GM19397 (cell line): ENCODE measurements at regions not wholly inside any gene's neighbourhood (a gene's known extent, or its start where the extent isn't known, plus 50 kb on each side); places are given as distances from the start of the nearest gene placed in this dataset.

ENCODE experiments used
- ATAC-seq: cut with Tn5 transposase; IDR thresholded peaks from one replicate; pipeline ENCODE4 v1.9.1; 2021; ENCODE audit warnings: mild to moderate bottlenecking, moderate library complexity; ENCODE audit not compliant: unreplicated experiment

GRCh38 chrX:42530027-42530426 is 247.9 kb downstream of the PPP1R2C start:
- ATAC-seq, result no peak

- no peak for ATAC-seq
These were observed 253.6 kb downstream of the PPP1R2C start for GRCh38 chrX:42524379-42524778.

- ATAC-seq, result no peak
These were observed 258.2 kb downstream of the PPP1R2C start for GRCh38 chrX:42519666-42520231.

GRCh38 chrX:42515939-42516338 is 262.0 kb downstream of the PPP1R2C start:
- no peak for ATAC-seq

- ATAC-seq, result no peak
These were observed 272.9 kb downstream of the PPP1R2C start for GRCh38 chrX:42505016-42505415.

- ATAC-seq, result no peak
These were observed 278.3 kb downstream of the PPP1R2C start for GRCh38 chrX:42499620-42500019.

- no peak for ATAC-seq
These were observed 280.6 kb downstream of the PPP1R2C start for GRCh38 chrX:42497356-42497755.

GRCh38 chrX:42496239-42496638 is 281.7 kb downstream of the PPP1R2C start:
- no peak for ATAC-seq

- ATAC-seq, result no peak
These were observed 282.8 kb downstream of the PPP1R2C start for GRCh38 chrX:42495139-42495538.

GRCh38 chrX:42491137-42491907 is 286.6 kb downstream of the PPP1R2C start:
- ATAC-seq, result no peak

GRCh38 chrX:42490111-42490510 is 287.9 kb downstream of the PPP1R2C start:
- no peak for ATAC-seq

- ATAC-seq, result no peak
These were observed 292.4 kb downstream of the PPP1R2C start for GRCh38 chrX:42485601-42486000.

- ATAC-seq, result no peak
These were observed 293.7 kb downstream of the PPP1R2C start for GRCh38 chrX:42484233-42484632.

GRCh38 chrX:42477396-42477795 is 300.6 kb downstream of the PPP1R2C start:
- ATAC-seq, result no peak

GRCh38 chrX:42472727-42473126 is 305.2 kb downstream of the PPP1R2C start:
- ATAC-seq, result no peak

- ATAC-seq, result no peak
These were observed 311.5 kb downstream of the PPP1R2C start for GRCh38 chrX:42466332-42467046.

- no peak for ATAC-seq
These were observed 312.1 kb downstream of the PPP1R2C start for GRCh38 chrX:42465821-42466220.

- ATAC-seq, result no peak
These were observed 314.1 kb downstream of the PPP1R2C start for GRCh38 chrX:42463706-42464490.

GRCh38 chrX:42462917-42463316 is 315.0 kb downstream of the PPP1R2C start:
- no peak for ATAC-seq

GRCh38 chrX:42460706-42461105 is 317.3 kb downstream of the PPP1R2C start:
- ATAC-seq, result no peak

GRCh38 chrX:42459735-42460134 is 318.2 kb downstream of the PPP1R2C start:
- no peak for ATAC-seq
